ENCODE measurements at regions not wholly inside any gene's neighbourhood (a gene's known extent, or its start where the extent isn't known, plus 50 kb on each side); places are given as distances from the start of the nearest gene placed in this dataset.
"Not testable (repeated sequence)": the region's sequence is repeated elsewhere in the genome, so short reads cannot be mapped to it uniquely, and the experiment has no call there.

DNA sequence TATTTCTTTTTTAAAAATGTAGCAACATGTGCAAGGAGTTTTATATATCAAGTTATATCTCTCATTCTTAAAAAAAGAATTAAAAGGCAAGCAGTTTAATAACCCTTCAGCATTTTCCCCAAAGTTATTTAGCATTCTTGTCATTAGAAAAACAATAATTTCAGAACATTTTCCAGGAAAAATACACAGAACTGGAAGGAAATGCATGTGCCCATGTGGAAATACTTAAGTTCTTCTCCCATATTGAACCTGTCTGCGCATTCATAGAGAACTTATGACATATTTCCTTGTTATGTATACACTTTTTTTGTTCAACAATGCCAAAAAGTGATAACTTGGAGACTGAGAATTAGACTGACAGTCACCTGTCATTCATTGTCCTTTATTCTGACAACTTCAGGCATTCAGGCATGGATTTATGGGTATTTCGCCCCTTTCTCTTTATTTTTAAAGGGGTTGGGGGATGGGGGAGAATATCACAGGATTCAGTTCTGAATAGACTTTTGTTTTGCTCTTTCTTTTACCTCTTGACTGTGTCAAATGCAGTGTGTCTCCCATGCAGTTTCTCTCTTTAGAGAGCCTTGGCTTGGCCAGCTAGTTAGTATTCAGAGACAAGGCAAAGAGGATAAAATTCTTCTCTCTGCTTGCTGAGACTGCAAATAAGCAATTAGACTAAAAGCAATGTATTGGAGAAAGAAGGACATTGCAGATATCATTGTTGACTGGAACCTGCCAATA, 701.0 kb downstream of the NR2F1-AS1 start:
- no peak for DNase-seq (ENCODE audit: low spot score)

DNA sequence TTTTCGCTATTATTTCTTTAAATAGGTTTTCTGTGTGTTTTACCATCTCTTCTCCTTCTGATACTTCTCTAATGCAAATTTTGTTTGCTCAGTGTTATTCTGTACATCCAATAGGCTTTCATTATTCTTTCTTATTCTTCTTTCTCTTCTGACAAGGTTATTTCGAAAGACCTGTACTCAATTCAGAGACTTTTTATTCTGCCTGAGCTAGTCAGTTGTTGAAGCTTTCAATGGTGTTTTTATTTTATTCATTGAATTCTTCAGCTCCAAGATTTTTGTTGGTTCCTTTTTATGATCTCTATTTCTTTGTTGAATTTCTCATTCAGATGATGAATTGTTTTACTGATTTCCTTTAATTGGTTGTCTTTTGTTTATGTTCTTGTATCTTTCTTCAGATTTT, 706.2 kb downstream of the NR2F1-AS1 start:
- DNase-seq (ENCODE audit: low spot score): no peak

DNA sequence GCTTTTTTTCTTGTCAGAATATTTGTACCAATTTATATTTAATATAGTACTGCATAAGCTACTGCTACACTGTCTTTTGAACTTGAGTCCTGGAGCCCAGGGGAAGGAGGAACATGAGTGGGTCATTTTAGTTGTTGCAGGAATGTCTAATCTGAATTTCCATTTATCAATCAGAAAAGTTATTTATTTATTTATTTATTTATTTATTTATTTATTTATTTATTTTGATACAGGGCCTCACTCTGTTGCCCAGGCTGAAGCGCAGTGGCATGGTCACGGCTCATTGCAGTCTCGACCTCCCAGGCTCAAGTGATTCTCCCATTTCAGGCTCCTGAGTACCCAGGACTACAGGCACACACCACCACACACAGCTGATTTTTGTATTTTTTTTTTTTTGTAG, 712.6 kb downstream of the NR2F1-AS1 start:
- DNase-seq (ENCODE audit: low spot score): no peak

DNA sequence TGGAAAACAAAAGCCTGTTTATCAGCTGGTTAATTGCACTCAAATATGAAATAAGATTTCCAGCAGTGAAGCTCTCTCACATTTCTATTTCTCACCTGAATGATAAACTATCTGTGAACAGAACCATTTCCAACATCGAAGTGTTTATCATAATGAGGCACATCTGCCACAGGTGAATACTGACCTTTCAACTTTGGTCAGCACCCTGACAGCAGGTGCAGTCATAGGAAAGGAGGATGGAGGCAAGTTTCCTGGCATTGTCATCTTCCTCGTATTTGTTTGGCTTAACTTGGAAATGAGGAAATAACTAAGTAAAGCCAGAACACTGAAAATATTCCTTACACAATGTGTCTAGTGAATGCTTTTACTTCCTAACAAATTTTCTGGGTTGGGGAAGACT, 716.4 kb downstream of the NR2F1-AS1 start:
- no peak for DNase-seq (ENCODE audit: low spot score)

DNA sequence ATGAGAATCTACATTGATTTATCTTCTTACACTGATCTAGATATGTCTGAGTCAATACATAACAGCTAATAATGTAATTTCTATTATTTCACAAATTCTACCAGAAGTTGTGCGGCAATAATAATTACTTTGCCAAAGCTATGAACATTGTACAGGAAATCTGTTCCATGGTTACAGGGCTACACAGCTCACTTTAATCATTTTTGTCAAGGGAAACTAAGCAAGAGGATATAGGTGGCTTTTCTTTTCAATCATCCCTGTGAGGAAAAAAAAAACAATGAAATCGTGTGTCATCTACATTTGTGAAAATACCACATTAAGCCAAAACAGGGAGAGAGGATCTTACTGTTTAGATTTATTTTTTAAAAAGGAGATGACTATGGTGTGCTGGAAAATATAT, 717.4 kb downstream of the NR2F1-AS1 start:
- no peak for DNase-seq (ENCODE audit: low spot score)

DNA sequence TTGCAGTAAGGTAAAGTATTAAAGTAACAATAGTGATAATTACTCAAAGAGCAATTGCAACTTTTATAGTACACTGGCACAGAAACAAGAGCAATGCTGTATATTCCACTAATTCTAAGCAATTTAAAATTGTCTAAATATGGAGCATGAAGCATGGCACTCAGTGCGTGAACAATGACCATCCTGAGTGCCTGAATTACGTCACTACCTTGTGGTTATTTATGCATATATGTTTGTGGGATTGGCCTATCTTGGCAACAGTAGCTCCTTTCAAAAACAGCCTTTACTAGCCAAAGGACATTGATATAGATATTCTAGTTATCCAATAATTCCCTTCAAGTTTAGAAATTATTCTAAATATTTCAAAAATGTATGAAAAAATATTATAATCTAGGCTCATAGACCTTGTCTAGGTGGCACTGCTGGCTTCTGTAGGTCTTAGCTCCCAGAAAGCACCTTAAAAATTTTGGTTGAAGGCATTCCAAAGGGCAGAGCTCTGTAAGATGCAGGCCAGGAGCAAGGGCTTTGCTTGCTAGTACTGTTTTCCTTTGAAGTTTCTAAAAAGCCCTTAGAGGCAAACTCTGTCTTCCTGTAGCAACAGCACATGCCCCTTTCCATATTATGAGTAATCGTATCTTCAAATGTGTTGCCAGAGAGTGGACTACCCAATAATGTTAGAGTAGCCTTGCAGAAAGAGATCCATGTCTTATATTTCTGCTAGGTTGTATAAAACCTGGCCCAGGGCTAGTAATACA, 719.3 kb downstream of the NR2F1-AS1 start:
- DNase-seq (ENCODE audit: low spot score): no peak

DNA sequence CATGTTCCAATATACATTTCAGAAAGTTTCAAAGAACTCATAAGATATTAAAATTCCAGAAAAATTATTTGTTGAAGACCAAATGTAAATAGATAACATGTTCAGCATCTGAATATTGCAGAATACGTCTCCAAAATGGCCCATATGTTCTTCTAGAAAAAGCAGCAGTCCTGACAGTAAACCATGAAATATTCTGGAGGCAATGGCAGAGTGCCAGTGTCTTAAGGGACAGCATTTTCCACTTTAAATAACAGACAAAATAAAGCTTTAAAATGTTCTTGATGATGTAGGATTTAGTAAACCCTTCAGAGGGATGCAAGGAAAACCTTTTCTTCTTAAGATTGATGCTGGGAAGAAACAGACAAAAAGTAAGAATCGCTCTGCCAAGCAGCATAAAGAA, 721.0 kb downstream of the NR2F1-AS1 start:
- no peak for DNase-seq (ENCODE audit: low spot score)

DNA sequence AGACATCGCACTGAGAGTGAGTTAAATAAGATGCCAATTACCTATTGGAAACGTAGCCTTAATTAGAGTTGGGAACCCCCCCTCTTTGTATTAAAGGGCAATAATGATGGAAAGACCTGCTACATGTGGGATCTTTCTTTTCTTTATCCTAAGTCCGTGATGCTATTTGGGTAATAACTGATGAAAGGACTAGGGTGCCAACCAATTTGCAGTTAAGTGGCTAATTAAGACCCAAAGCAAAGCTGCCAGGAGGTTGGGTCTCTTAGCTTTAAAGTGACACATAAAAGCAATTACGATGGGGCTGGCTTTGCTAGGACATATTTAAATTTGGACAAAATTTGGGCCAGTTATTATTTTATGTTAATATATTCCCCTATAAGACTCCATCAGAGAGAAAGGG, 728.8 kb downstream of the NR2F1-AS1 start:
- no peak for DNase-seq (ENCODE audit: low spot score)

DNA sequence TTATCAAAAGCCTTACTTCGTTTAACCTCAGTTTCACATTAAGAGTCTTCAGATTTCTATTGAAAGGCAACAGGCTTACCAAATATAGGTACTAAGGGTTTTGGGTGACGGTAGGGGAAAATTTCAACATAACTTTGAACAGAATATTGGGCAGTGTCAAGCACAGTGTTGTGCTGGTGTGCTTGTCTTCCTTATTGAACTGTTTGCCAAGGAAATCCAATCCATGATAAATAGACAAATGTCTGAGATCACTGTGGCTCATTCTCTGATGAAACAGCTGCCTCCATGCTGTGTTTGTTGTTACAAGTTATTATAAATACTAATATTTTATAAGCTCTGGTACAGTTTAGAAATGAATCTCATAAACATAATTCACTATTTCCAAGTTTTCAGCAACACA, 730.1 kb downstream of the NR2F1-AS1 start:
- DNase-seq (ENCODE audit: low spot score): no peak

DNA sequence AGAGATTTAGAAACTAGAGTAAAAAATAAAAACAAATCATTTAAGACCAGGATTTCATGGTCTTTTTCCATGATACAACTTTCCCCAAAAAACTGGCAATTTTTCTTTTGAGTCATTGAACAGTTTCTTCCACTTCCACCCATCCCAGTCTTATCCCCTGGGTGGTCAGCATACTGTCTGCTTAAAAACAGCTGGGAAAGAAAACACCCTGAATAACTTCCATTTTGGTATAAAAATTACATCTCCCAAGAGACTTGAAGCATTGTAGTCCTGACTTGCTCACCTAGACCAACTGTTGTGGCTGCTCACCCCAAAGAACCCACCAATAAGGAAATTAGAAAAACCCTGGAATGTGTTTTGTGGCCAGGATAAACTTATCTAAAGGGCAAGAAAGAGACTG, 731.3 kb downstream of the NR2F1-AS1 start:
- DNase-seq (ENCODE audit: low spot score): no peak

DNA sequence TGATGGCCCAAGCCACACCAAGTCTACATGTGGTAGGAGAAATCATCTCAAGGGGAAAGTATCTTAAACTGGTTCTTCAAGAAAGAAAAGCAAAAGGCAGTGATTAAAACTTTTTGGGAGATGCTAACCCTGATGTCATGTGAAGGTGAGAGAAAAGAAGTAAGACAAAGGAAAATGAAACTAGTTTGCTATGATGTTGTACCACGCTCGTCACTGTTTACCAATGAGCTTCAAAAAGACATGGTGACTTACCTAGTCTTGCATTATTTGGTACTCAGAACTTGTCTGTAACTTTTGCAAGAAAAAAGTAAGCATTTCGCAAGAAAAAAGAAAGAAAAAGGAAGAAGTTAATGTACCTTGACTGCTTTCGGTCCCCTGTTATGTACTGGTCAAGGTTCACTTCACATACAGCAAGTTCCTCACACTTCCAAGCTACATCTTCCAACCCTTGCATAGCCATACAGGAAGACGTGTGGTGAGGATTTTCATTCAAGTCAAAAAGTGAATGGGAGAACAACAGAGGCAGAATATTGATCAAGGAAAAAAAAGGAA, 739.3 kb downstream of the NR2F1-AS1 start:
- no peak for DNase-seq (ENCODE audit: low spot score)

DNA sequence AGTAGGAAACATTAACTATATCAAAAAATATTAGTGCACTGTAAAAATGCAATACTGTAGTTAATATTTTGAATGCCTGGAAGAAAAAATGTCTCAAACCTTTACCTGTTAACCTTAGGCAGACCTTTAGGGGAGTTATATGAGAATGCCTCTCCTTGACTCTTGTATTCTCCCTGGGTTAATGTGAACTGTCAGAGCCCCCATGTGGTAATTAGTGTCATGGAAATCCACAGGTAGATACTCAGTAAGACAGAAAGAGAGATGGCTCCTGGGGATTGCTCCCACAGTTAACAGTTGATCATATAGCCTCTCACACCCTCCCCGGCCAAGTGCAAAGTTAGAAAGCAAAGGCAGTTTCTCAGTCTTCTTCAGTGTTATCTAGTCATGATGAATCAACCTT, 742.8 kb downstream of the NR2F1-AS1 start:
- no peak for DNase-seq (ENCODE audit: low spot score)

DNA sequence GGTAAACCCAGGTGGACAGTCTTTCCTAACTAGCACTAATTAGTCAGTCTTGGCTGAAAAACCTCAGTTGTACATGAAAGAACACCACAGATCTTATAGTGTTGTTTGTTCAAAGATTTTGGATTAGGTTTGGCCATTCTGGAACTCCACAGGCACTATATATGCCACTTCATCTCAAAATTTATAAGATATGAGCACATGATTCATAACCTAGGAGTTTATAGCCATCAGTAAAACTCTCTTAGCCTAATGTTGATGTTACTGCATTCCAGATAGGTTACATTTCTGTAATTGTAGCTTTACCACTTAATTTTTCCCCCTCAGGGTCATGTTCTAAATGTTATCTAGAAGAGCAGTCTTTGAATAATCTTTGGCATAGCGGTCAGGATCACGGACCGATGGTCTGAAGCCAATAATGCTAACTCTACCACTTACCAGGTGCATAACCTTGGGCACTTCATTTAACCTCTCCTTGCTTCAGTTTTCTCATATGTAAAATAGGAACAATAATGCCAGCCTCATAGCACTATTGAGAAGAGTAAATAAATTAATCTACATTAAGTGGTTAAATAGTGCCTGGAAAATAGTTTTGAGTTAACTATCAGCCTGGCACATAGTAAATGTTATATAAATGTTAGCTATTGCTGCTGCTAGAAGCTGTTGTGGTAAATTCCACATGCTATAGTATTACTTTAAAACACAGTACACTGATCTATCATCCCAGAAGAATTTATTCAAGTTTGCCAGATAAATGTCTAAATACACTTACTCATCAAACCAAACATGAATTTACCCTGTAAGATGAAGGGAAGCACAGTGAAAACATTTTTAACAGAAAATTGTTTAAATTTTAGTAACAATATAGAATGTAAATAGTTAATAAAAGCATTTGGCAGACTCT, 743.9 kb downstream of the NR2F1-AS1 start:
- DNase-seq (ENCODE audit: low spot score): no peak

DNA sequence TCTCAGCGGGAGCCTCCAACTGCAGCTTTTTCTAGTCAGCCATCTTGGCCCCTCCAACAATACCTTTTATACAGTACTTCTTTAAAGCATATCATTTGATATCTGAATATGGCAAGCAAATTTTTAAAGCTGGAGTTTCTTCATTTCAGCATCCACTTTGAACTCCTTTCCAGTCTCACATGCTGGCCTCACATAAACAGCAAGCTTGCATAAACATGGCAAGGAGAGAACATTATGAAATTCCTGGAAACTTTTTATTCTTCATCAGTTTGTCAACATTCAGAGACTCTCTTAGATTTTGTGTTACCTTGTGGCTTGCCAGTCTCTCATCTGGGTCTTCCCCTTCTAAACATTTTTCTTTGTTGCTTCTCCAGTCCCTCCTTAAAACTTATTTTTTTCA, 745.3 kb downstream of the NR2F1-AS1 start:
- no peak for DNase-seq (ENCODE audit: low spot score)

DNA sequence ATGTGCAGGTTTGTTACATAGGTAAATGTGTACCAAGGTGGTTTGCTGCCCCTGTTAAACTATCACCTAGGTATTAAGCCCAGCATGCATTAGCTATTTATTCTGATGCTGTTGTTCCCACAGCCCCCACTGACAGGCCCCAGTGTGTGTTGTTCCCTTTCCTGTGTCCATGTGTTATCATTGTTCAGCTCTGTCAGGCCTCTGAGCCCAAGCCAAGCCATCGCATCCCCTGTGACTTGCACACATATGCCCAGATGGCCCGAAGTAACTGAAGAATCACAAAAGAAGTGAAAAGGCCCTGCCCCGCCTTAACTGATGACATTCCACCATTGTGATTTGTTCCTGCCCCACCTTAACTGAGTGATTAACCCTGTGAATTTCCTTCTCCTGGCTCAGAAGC, 757.5 kb downstream of the NR2F1-AS1 start:
- DNase-seq (ENCODE audit: low spot score): not testable (repeated sequence)

DNA sequence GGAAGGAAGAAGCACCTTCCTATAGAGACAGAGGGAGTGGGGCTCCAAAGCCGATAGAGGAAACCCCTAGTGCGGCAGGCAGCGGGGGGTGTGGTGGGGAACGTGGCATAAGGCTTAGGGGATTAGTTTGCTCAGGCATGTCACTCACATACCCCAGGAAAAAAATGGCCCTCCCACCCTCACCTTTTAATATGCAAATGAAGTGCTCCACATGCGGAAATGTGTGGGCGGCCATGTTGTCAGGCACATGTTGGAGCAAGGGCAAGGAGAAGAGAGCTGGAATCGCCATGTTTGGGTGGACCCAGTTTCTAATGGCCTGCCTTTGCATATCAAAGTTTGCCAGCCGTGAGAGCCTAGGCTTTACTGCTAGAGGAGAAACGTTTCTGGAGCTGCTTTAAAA, 758.8 kb downstream of the NR2F1-AS1 start:
- DNase-seq (ENCODE audit: low spot score): no peak

DNA sequence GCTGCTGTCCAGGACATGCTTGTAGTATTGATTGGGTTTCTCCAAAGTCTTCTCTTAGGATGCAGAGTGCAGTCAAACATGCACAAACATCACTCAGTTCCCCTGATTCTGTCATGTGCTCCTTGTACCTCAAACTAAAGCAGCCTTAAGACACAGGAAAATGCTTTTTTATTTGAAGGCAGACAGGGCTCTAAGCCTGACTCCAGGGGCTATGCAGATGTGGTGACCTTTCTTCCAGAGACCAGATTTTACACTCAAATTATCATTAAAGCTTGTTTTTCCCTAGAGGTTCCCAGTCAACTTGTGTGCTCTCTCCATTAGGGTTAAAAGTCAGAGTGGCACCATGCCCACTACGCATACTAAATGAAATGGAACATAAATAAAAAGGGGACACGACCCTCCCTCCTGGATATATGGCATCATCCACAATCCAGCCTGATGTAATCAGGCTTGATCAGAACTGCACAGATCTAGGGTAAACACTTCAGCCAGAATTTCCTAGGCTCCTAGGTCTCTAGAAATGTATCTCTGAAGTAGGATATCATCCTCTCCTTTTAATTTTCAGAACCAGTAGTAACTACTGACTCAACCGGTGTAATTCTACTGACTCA, 771.1 kb downstream of the NR2F1-AS1 start:
- no peak for DNase-seq (ENCODE audit: low spot score)

DNA sequence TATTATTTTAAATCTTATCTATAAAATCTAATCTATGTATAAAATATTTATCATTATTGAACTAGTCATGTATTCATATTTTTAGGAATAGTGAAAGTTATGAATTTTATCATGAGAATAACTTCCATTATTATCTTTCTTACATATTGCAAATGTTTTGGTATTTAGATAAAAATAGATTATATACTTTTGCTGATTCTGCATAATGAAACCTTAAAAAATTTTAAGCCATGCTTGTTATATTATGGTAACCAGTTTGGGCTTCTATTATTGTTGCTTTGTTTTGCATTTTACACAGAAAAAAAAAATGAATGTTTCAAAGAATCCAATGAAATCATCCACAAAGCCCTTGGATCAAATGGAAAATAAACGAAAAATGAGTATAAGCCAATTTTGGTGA, 772.5 kb downstream of the NR2F1-AS1 start:
- no peak for DNase-seq (ENCODE audit: low spot score)

DNA sequence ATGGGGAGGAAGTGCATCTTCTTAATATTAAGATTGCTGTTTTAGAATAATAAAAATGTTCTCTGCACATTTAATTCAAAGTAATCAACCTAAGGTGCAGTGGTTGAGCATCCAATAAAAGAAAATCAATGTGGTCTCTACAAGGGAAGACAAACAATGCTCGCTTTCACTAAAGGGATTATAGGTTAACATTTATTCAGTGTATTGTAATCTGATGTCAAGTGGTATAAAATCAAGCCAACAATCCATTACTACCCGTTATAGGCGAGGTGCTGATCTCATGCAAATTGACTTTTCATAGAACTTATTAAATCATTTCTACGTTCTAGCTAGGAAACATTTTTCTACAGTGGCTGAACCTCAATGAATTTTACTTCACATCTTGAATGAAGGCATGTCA, 773.9 kb downstream of the NR2F1-AS1 start:
- DNase-seq (ENCODE audit: low spot score): no peak

DNA sequence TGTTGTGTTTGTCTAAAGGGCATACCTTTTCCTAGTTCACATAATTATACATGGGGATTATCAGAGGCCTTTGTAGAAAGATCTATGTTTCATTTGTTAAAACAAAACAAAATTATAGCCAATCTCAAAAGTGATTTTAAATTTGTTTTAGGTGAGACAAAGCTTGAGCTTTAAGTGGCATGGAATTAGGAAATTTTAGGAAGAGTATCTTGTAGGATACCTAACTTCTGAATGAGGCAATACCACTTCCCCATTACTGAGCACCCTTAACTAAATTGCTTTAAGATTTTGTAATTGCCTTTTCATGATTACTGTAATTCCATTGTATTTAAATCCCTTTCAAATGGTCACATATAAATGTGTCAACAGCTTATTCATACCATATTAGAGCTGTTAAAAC, 775.6 kb downstream of the NR2F1-AS1 start:
- DNase-seq (ENCODE audit: low spot score): no peak

DNA sequence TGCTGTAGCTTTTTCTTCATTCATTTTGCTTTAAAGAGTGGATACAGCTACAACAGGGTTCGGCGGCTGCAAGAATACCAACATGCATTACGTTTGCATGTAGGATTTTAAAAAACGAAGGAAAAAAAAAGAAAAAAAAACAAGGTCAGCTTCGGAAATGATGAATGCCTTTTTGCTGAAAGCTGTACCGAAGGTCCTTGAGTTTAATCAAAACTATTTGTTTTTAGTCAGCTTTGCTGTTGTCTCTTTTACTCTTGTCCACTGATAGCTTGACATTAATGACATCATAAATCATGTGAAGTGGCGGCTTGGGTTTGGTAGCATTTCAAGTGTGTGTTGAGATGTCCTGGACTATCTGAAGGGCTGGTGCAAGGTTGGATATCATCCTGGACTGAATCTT, 779.1 kb downstream of the NR2F1-AS1 start:
- DNase-seq (ENCODE audit: low spot score): no peak

DNA sequence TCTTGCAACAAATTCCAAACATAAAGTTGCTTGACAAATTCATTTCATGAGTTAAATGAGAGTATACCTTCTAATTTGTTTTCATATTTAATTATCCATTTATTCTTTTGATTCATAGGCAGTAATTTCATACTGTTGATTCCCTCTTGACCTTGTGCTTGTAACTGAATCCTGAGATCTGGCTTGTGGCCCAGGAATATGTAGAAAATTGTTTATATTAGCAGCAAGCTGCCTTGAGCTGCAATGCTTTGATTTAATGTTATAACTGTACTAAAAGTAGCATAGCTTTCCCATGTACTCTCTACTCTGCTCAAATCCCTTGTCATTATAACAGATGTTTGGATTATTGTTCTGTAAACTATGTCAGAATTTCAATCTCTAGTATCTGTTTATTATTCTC, 780.7 kb downstream of the NR2F1-AS1 start:
- DNase-seq (ENCODE audit: low spot score): no peak
